ENCODE measurements at regions not wholly inside any gene's neighbourhood (a gene's known extent, or its start where the extent isn't known, plus 50 kb on each side); places are given as distances from the start of the nearest gene placed in this dataset.

GRCh38 chr12:11517080-11517479, 121.7 kb upstream of the PRB2 start:
- dilution Hi-C loops (cut with HindIII; ENCODE audit: low sequenced_read_pairs, unreplicated experiment), result no loop called here
- CTCF ChIA-PET, result interaction anchor here (1.0 kb wide), 1 partner anchor 31 kb away, joined by 3 read pairs; no protein-coding TSS in a partner anchor
- Histone ChIP-seq H2AK9ac (replicated peaks; ENCODE audit: low read depth, low read length, poor library complexity) (no peak overlapping the region), H2AK5ac (ENCODE audit: low read depth, low read length) (no peak overlapping the region), H3K4me1 (ENCODE audit: control insufficient read depth, insufficient read depth, low read length) (no peaks in the 10 kb centered on the region), H3K9me1 (ENCODE audit: insufficient read depth, low read length) (no peaks in the 10 kb centered on the region), H2BK120ac (ENCODE audit: low read depth, low read length) (no peak overlapping the region), H3K4me2 (ENCODE audit: low read depth, low read length) (no peak overlapping the region), H4K5ac (ENCODE audit: low read depth, low read length) (no peak overlapping the region), H3K9me3 (ENCODE audit: control insufficient read depth, insufficient read depth, low read length) (no peaks in the 10 kb centered on the region), H2BK20ac (ENCODE audit: low read depth, low read length) (no peak overlapping the region), H3K56ac (ENCODE audit: extremely low read depth, insufficient read depth, low read length) (no peak overlapping the region), H2BK5ac (ENCODE audit: low read depth, low read length, poor library complexity, severe bottlenecking) (no peak overlapping the region), H3K23ac (ENCODE audit: low read depth, low read length) (no peak overlapping the region), H4K91ac (ENCODE audit: insufficient read depth, low read depth, low read length) (no peak overlapping the region), H4K20me1 (ENCODE audit: insufficient read depth, low read length) (no peaks in the 10 kb centered on the region), H3K27me3 (ENCODE audit: control insufficient read depth, insufficient read depth, low read length) (0 out of 2 replicates have a peak, but pooled peaks cover under 1% of the 10 kb centered on the region), H3K18ac (ENCODE audit: low read depth, low read length) (no peak overlapping the region), H3K4me3 (ENCODE audit: insufficient read depth, low read depth, low read length) (no peak overlapping the region), H3K9ac (ENCODE audit: low read depth, low read length) (no peak overlapping the region), H4K8ac (ENCODE audit: low read depth in 2 of 2, low read length in 2 of 2) (no peak overlapping the region), H3K27ac (ENCODE audit: insufficient read depth, low read length) (no peak overlapping the region), H3K14ac (replicated peaks; ENCODE audit: low read depth, low read length) (no peak overlapping the region), H3K36me3 (ENCODE audit: control insufficient read depth, insufficient read depth, low read length) (no peaks in the 10 kb centered on the region), H3K79me1 (ENCODE audit: low read depth in 1 of 2, low read length in 2 of 2) (no peaks in the 10 kb centered on the region), H3K4ac (ENCODE audit: low read depth, low read length) (no peak overlapping the region), H2BK15ac (ENCODE audit: low read depth, low read length) (no peak overlapping the region), H2AFZ (replicated peaks; ENCODE audit: low read length, poor library complexity) (no peak overlapping the region)
- WGBS, 2 experiments (ENCODE audit: extremely low coverage in 2 of 2, insufficient read length in 1 of 2), result no CpG with 5 or more reads among the region's 6 CpGs
- DNase-seq (no peak), ATAC-seq (ENCODE audit: low read depth) (no peak)
- POLR2A ChIA-PET (ENCODE audit: unreplicated experiment), result no interaction called here
- TF ChIP-seq MAFK (IDR thresholded peaks at IDR 0.05; ENCODE audit: low read depth, low read length) (no peak), CEBPB (IDR thresholded peaks at IDR 0.05; ENCODE audit: low read depth, low read length) (no peak), CTCF (conservative IDR thresholded peaks at IDR 0.05; ENCODE audit: low read depth, low read length) (no peak), RFX5 (IDR thresholded peaks at IDR 0.05; ENCODE audit: low read depth, low read length) (no peak), RAD21 (IDR thresholded peaks at IDR 0.05; ENCODE audit: low read length) (no peak), NFE2L2 (IDR thresholded peaks at IDR 0.05; ENCODE audit: low read depth, low read length) (no peak), FOS (IDR thresholded peaks at IDR 0.05; ENCODE audit: low read depth, low read length) (no peak), BHLHE40 (IDR thresholded peaks at IDR 0.05; ENCODE audit: low read depth, low read length) (no peak), CHD1 (IDR thresholded peaks at IDR 0.05; ENCODE audit: low read depth, low read length) (no peak), USF2 (IDR thresholded peaks at IDR 0.05; ENCODE audit: low read depth, low read length) (no peak)
- BruUV-seq (replicated peaks), result no TSS peak
- intact Hi-C loops (cut with micrococcal nuclease), result no loop called here
- in situ Hi-C loops (cut with MboI; ENCODE audit: low sequenced_read_pairs), result no loop called here
